ENCODE measurements at regions not wholly inside any gene's neighbourhood (a gene's known extent, or its start where the extent isn't known, plus 50 kb on each side); places are given as distances from the start of the nearest gene placed in this dataset.
"Not testable (repeated sequence)": the region's sequence is repeated elsewhere in the genome, so short reads cannot be mapped to it uniquely, and the experiment has no call there.

GRCh38 chr2:186980117-186980442, 131.1 kb upstream of the ZSWIM2 start:
- Histone ChIP-seq H3K9me3 (ENCODE audit: low read length) (no peaks in the 10 kb centered on the region), H3K4me1 (ENCODE audit: insufficient read depth, low read length) (no peaks in the 10 kb centered on the region), H3K4me3 (ENCODE audit: low read length) (no peak overlapping the region), H2AFZ (ENCODE audit: low read depth, low read length) (no peak overlapping the region), H3K27me3 (ENCODE audit: insufficient read depth, low read length) (no peaks in the 10 kb centered on the region), H3K36me3 (ENCODE audit: insufficient read depth, low read length) (no peaks in the 10 kb centered on the region)

GRCh38 chr2:186979439-186980116, 130.6 kb upstream of the ZSWIM2 start:
- Histone ChIP-seq H2AFZ (ENCODE audit: low read depth, low read length) (no peak overlapping the region), H3K9me3 (ENCODE audit: low read length) (no peaks in the 10 kb centered on the region), H3K4me3 (ENCODE audit: low read length) (no peak overlapping the region), H3K27me3 (ENCODE audit: insufficient read depth, low read length) (no peaks in the 10 kb centered on the region), H3K36me3 (ENCODE audit: insufficient read depth, low read length) (no peaks in the 10 kb centered on the region), H3K4me1 (ENCODE audit: insufficient read depth, low read length) (no peaks in the 10 kb centered on the region)

- no peaks in the 10 kb centered on the region for H3K27me3 ChIP-seq (ENCODE audit: insufficient read depth, low read length)
- no peak overlapping the region for H3K4me3 ChIP-seq (ENCODE audit: low read length)
- no peaks in the 10 kb centered on the region for H3K9me3 ChIP-seq (ENCODE audit: low read length)
- no peaks in the 10 kb centered on the region for H3K36me3 ChIP-seq (ENCODE audit: insufficient read depth, low read length)
- no peak overlapping the region for H2AFZ ChIP-seq (ENCODE audit: low read depth, low read length)
- no peaks in the 10 kb centered on the region for H3K4me1 ChIP-seq (ENCODE audit: insufficient read depth, low read length)
Measured at GRCh38 chr2:186977433-186978045, 128.6 kb upstream of the ZSWIM2 start.

- Histone ChIP-seq H3K9me3 (ENCODE audit: low read length) (no peaks in the 10 kb centered on the region), H3K4me1 (ENCODE audit: insufficient read depth, low read length) (no peaks in the 10 kb centered on the region), H3K4me3 (ENCODE audit: low read length) (no peak overlapping the region), H3K27me3 (ENCODE audit: insufficient read depth, low read length) (no peaks in the 10 kb centered on the region), H3K36me3 (ENCODE audit: insufficient read depth, low read length) (no peaks in the 10 kb centered on the region), H2AFZ (ENCODE audit: low read depth, low read length) (no peak overlapping the region)
Measured at GRCh38 chr2:186976329-186976728, 127.4 kb upstream of the ZSWIM2 start.

- no peaks in the 10 kb centered on the region for H3K9me3 ChIP-seq (ENCODE audit: low read length)
- no peaks in the 10 kb centered on the region for H3K4me1 ChIP-seq (ENCODE audit: insufficient read depth, low read length)
- H3K4me3 ChIP-seq (ENCODE audit: low read length) = no peak overlapping the region
- no peaks in the 10 kb centered on the region for H3K27me3 ChIP-seq (ENCODE audit: insufficient read depth, low read length)
- H2AFZ ChIP-seq (ENCODE audit: low read depth, low read length) = no peak overlapping the region
- H3K36me3 ChIP-seq (ENCODE audit: insufficient read depth, low read length) = no peaks in the 10 kb centered on the region
Measured at GRCh38 chr2:186972281-186972970, 123.5 kb upstream of the ZSWIM2 start.

- Histone ChIP-seq H3K27me3 (ENCODE audit: insufficient read depth, low read length) (no peaks in the 10 kb centered on the region), H3K4me3 (ENCODE audit: low read length) (no peak overlapping the region), H3K9me3 (ENCODE audit: low read length) (no peaks in the 10 kb centered on the region), H3K4me1 (ENCODE audit: insufficient read depth, low read length) (no peaks in the 10 kb centered on the region), H2AFZ (ENCODE audit: low read depth, low read length) (peak overlapping the region; percentile 5), H3K36me3 (ENCODE audit: insufficient read depth, low read length) (no peaks in the 10 kb centered on the region)
Measured at GRCh38 chr2:186968277-186968676, 119.3 kb upstream of the ZSWIM2 start.

- Histone ChIP-seq H2AFZ (ENCODE audit: low read depth, low read length) (no peak overlapping the region), H3K4me3 (ENCODE audit: low read length) (no peak overlapping the region), H3K27me3 (ENCODE audit: insufficient read depth, low read length) (no peaks in the 10 kb centered on the region), H3K36me3 (ENCODE audit: insufficient read depth, low read length) (no peaks in the 10 kb centered on the region), H3K9me3 (ENCODE audit: low read length) (no peaks in the 10 kb centered on the region), H3K4me1 (ENCODE audit: insufficient read depth, low read length) (no peaks in the 10 kb centered on the region)
Measured at GRCh38 chr2:186966015-186966414, 117.0 kb upstream of the ZSWIM2 start.

GRCh38 chr2:186962085-186962747, 113.2 kb upstream of the ZSWIM2 start:
- Histone ChIP-seq H2AFZ (ENCODE audit: low read depth, low read length) (no peak overlapping the region), H3K9me3 (ENCODE audit: low read length) (no peaks in the 10 kb centered on the region), H3K4me1 (ENCODE audit: insufficient read depth, low read length) (no peaks in the 10 kb centered on the region), H3K36me3 (ENCODE audit: insufficient read depth, low read length) (no peaks in the 10 kb centered on the region), H3K4me3 (ENCODE audit: low read length) (no peak overlapping the region), H3K27me3 (ENCODE audit: insufficient read depth, low read length) (no peaks in the 10 kb centered on the region)

- not testable (repeated sequence) for H3K9me3 ChIP-seq (ENCODE audit: low read length); H3K4me3 ChIP-seq (ENCODE audit: low read length); H3K4me1 ChIP-seq (ENCODE audit: insufficient read depth, low read length); H3K27me3 ChIP-seq (ENCODE audit: insufficient read depth, low read length); H2AFZ ChIP-seq (ENCODE audit: low read depth, low read length); H3K36me3 ChIP-seq (ENCODE audit: insufficient read depth, low read length)
Measured at GRCh38 chr2:186960241-186960640, 111.3 kb upstream of the ZSWIM2 start.

GRCh38 chr2:186959486-186959885, 110.5 kb upstream of the ZSWIM2 start:
- Histone ChIP-seq H2AFZ (ENCODE audit: low read depth, low read length) (no peak overlapping the region), H3K4me3 (ENCODE audit: low read length) (no peak overlapping the region), H3K4me1 (ENCODE audit: insufficient read depth, low read length) (no peaks in the 10 kb centered on the region), H3K9me3 (ENCODE audit: low read length) (no peaks in the 10 kb centered on the region), H3K36me3 (ENCODE audit: insufficient read depth, low read length) (no peaks in the 10 kb centered on the region), H3K27me3 (ENCODE audit: insufficient read depth, low read length) (no peaks in the 10 kb centered on the region)

GRCh38 chr2:186950694-186951093, 101.7 kb upstream of the ZSWIM2 start:
- Histone ChIP-seq H3K4me1 (ENCODE audit: insufficient read depth, low read length) (no peaks in the 10 kb centered on the region), H2AFZ (ENCODE audit: low read depth, low read length) (no peak overlapping the region), H3K27me3 (ENCODE audit: insufficient read depth, low read length) (no peaks in the 10 kb centered on the region)

GRCh38 chr2:186949726-186950256, 100.8 kb upstream of the ZSWIM2 start:
- H3K4me1 ChIP-seq (ENCODE audit: insufficient read depth, low read length) = no peaks in the 10 kb centered on the region

More at GRCh38 chr2:186950694-186951093, 101.7 kb upstream of the ZSWIM2 start:
- Histone ChIP-seq H3K36me3 (ENCODE audit: insufficient read depth, low read length) (no peaks in the 10 kb centered on the region), H3K9me3 (ENCODE audit: low read length) (no peaks in the 10 kb centered on the region), H3K4me3 (ENCODE audit: low read length) (no peak overlapping the region)

GRCh38 chr2:186947516-186947915, 98.5 kb upstream of the ZSWIM2 start:
- Histone ChIP-seq H3K27me3 (ENCODE audit: insufficient read depth, low read length) (no peaks in the 10 kb centered on the region), H3K4me3 (ENCODE audit: low read length) (no peak overlapping the region), H3K4me1 (ENCODE audit: insufficient read depth, low read length) (no peaks in the 10 kb centered on the region), H2AFZ (ENCODE audit: low read depth, low read length) (no peak overlapping the region), H3K9me3 (ENCODE audit: low read length) (no peaks in the 10 kb centered on the region), H3K36me3 (ENCODE audit: insufficient read depth, low read length) (no peaks in the 10 kb centered on the region)

More at GRCh38 chr2:186949726-186950256, 100.8 kb upstream of the ZSWIM2 start:
- no peak overlapping the region for H2AFZ ChIP-seq (ENCODE audit: low read depth, low read length)
- no peaks in the 10 kb centered on the region for H3K36me3 ChIP-seq (ENCODE audit: insufficient read depth, low read length)
- H3K9me3 ChIP-seq (ENCODE audit: low read length) = no peaks in the 10 kb centered on the region
- H3K4me3 ChIP-seq (ENCODE audit: low read length) = no peak overlapping the region
- no peaks in the 10 kb centered on the region for H3K27me3 ChIP-seq (ENCODE audit: insufficient read depth, low read length)
